Right lung (tissue), 2 donors: ENCODE measurements at regions not wholly inside any gene's neighbourhood (a gene's known extent, or its start where the extent isn't known, plus 50 kb on each side); places are given as distances from the start of the nearest gene placed in this dataset.
"Not testable (repeated sequence)": the region's sequence is repeated elsewhere in the genome, so short reads cannot be mapped to it uniquely, and the experiment has no call there.

ENCODE experiments used
- DNase-seq, 2 donors: peaks; one replicate each; pipeline ENCODE4 v3.0.0-alpha.2; 2013

- no peak for DNase-seq
Observed at GRCh38 chr2:36163520-36164254, 191.9 kb upstream of the CRIM1 start.

DNA sequence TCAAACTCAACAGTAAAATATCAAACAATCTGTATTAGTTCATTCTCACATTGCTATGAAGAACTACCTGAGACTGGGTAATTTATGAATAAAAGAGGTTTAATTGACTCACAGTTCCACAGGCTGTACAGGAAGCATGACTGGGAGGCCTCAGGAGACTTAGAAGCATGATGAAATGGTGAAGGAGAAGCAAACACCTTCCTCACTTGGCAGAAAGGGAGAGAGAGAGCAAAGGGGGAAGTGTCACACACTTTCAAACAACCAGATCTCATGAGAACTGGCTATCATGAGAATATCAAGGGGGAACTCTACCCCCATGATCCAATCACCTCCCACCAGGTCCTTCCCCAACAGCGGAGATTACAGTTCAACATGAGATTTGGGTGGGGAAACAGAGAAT, 198.5 kb upstream of the CRIM1 start:
- DNase-seq, result not testable (repeated sequence)

DNA sequence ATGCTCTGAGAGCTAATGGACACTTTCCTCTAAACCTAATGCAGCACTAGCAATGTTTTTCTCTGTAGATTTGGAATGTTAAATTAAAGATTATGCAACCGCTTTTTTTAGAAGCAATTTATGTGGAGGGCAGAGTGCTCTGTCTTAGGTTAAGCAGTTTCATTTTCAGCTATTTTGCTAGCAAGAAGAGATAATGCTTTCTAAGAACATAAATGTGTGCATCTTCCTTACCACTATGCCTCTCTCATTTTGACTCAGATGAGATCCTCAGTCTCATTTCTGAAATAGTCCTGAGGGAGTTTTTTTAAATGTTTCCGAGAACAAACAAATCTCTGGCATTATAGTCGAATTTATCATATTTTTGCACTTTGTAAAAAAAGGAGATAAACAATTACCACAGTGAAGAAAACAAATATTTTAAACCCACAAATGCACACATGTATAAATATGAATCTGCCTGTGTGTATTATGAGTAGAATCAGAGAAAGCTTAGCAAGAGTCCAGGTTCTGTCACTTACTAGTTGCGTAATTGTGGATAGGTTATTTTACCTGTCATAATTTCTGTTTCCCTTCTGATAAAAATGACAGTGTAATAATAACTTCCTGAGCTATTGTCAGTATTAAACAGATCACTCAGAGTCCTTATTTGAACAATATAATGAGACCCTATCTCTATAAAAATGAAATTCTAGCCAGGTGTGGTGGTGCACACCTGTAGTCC, 207.7 kb upstream of the CRIM1 start:
- no peak for DNase-seq

DNA sequence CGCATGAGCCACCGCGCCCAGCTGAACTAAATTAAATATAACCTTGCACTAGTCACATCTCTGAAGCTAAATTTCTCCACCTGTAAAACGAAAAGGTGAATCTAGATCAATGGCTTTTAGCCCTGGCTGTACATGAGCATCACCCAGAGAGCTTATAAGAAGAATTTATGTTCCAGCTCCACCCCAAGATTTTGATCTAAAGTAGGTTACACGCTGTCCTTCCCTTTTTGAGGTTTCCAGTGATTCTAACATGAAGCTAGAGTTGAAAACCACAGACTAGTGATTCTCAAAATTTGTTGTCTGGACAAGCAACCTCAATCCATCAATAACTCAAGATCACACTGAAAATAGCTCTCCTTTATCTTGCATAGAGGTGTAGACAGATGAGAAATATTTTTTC, 208.8 kb upstream of the CRIM1 start:
- no peak for DNase-seq

GRCh38 chr2:36140391-36140790, 215.2 kb upstream of the CRIM1 start:
- peak; percentile 7 for DNase-seq

DNA sequence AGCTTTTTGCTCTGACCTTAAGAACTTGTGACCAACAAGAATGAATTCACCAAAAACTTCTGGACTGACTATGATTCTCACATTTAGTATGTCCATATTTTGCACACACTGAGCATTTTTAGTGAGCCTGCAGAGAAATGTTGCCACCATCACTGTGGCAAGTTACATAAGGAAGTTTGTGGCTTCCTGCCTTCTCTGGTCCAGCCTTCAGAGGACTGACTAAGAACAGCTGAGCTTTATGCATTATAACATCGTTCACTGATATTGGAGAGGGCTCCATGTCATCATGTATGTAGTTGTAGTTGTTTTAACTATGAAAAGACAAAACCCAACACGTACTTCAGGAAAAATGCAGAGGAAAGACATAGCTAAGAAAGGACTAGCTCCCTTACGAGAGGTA, 218.0 kb upstream of the CRIM1 start:
- DNase-seq, result no peak

DNA sequence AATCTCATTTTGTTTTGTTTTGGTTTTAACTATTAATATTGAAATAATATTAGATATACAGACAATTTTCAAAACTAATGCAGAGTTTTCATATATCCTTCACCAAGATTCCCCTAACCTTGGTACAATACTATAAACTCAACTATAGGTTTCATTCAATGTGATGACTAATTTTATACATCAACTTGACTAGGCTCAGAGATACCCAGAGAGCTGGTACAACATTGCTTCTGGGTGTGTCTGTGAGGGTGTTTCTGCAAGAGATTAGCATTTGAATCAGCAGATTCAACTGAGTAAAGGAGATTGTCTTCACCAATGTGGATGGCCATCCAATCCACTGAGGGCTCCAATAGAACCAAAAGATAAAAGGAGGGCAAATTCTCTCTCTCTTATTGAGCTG, 221.3 kb upstream of the CRIM1 start:
- no peak for DNase-seq

DNA sequence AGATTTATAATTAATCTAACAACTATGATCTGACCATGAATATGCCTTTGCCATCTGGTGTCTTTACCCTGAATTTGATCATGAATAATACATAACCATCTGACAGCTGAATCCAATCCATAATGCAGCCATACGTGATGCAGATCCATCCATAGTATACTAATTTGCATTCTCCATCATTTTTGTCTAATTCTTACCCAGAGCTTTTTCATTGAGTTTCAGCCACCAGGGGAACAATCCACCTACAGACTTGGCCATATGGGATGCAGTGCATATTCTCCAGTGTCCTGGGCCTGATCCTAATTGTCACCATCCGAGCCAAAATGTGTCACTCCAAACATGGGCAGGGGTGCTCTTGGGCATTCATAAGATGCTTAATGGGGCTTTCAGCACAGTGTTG, 227.2 kb upstream of the CRIM1 start:
- no peak for DNase-seq

GRCh38 chr2:36125702-36126101, 229.9 kb upstream of the CRIM1 start:
- no peak for DNase-seq

DNA sequence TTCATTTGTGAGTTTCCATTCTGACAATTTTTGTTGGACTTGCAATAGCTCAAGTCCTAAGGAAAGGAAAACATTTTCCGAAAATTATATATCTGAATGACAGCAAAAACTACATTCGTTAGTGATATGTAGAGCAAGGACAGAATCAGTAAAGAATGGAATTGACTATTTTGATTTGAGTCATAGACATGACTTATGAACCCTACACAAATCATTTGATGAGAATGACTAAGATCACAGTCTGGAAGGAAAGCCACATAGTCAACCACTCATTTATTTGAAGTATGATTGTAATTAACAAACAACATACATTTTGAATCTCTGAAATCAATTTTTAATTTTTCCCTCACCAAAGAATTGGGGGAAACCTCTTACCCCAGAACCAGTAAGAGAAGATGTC, 231.6 kb upstream of the CRIM1 start:
- no peak for DNase-seq

GRCh38 chr2:36097022-36097421, 258.6 kb upstream of the CRIM1 start:
- no peak for DNase-seq

DNA sequence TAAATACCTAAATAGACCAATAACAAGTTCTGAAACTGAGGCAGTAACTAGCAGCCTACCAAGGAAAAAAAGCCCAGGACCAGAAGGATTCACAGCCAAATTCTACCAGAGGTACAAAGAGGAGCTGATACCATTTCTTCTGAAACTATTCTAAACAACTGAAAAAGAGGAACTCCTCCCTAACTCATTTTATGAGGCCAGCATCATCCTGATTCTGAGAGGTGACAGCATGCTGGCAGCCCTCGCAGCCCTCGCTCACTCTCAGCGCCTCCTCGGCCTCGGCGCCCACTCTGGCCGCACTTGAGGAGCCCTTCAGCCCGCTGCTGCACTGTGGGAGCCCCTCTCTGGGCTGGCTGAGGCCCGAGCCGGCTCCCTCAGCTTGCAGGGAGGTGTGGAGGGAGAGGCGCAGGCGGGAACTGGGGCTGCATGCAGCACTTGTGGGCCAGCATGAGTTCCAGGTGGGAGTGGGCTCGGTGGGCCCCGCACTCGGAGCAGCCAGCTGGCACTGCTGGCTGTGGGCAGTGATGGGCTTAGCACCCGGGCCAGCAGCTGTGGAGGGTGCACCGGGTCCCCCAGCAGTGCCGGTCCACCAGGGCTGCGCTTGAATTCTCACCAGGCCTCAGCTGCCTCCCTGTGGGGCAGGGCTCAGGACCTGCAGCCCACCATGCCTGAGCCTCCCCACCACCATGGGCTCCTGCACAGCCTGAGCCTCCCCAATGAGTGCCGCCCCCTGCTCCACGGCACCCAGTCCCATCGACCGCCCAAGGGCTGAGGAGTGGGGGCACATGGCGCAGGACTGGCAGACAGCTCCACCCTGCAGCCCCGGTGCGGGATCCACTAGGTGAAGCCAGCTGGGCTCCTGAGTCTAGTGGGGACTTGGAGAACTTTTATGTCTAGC, 263.5 kb upstream of the CRIM1 start:
- DNase-seq, result not testable (repeated sequence)

GRCh38 chr2:36088716-36089328, 266.8 kb upstream of the CRIM1 start:
- DNase-seq, result no peak

- no peak for DNase-seq
Observed at GRCh38 chr2:36087344-36087743, 268.2 kb upstream of the CRIM1 start.

- peak in 1 of 2 donors; percentile 5 for DNase-seq
Observed at GRCh38 chr2:36079793-36080192, 275.8 kb upstream of the CRIM1 start.

GRCh38 chr2:36074008-36074407, 281.6 kb upstream of the CRIM1 start:
- no peak for DNase-seq

DNA sequence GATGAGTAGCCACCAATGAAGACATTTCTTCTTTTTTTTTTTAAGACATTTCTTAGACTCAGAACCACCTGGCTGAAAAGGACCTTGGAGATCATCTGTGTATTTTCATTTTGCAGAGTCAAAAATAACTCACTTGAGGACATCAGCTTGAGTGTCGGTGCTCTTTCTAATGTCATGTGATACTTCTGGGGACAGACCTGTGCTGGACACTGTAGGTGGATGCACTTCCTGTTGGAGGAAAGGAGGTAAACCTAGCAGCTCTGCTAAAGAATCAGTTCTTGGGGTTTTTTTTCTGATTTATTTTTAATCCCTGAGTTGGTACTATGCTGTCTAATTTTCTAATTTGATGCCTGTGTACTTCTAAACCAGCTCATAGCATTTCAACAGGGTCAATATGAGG, 283.9 kb upstream of the CRIM1 start:
- DNase-seq, result no peak

- DNase-seq, result no peak
Observed at GRCh38 chr2:36069074-36069473, 286.5 kb upstream of the CRIM1 start.

DNA sequence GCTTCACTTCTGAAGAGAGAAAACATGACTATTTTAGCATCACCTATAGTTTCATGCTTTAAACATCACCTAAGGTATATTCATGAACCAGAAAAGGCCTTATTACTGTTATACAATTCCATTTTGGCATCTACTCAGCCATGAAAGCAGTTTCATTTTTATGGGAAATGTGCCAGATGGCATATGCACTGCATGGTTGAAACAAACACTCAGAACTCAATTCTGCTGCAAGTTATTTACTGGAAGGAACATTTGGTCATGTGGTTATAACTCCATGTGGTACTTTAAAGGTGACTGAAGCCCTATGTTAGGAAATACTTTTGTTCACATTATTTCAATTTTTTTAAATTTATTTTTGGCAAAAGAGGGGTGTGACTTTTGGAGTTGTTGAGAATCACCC, 287.5 kb upstream of the CRIM1 start:
- DNase-seq, result peak; percentile 18 to 19

DNA sequence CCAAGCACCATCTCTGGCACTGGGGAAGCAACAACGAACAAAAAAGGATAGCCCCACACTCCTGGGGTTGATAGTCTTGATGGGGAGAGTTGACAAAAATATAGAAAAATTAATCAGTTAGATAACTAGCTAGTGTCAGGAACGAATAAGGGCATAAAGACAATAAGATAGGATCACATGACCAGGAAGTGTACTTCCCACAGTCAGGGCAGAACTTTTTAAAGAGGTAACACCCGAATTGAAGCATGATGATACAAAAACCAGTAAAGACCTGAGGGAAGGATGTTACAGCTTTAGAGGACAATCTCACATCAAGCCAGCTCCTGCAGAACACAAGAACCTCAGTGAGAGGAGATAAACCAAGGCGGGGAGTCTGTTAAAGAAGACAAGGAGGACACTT, 295.4 kb upstream of the CRIM1 start:
- no peak for DNase-seq

DNA sequence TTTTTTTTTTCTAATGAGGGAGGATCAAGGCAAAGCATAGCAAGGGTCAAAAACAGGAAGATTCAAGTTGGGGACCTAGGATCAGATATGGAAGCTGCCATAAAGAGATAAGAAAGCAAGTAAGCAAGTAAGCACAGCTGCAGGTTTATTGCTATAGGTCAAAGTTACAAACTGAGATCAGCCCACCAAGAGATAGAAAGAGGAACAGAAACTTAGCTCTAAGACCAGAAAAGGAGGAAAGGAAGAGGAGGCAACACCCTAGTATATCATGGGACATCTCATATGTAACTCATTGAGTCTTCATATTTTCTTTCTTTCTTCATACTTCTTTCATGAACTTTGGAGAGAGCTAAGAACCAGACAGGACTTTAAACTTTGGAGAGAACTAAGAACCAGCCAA, 295.9 kb upstream of the CRIM1 start:
- DNase-seq, result no peak

- DNase-seq, result no peak
Observed at GRCh38 chr2:36058953-36059352, 296.6 kb upstream of the CRIM1 start.
